ENCODE measurements at regions not wholly inside any gene's neighbourhood (a gene's known extent, or its start where the extent isn't known, plus 50 kb on each side); places are given as distances from the start of the nearest gene placed in this dataset.

DNA sequence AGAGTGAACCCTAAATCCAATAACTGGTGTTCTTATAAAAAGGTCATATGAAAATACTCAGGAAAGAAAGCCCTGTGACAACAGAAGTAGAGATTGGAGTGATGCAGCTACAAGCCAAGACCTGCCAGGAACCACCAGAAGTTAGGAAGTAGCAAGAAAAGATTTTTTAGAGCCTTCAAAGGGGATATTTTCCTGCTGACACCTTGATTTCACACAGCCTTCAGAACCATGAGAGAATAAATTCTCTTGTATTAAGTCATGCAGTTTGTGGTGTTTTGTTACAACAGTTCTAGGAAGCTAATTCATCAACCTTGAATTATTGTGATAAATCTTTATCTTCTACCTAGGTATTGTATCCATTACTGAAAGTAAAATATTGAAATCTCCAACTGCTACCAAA is 81.0 kb downstream of the HYCC1 start:
- no peak for TF ChIP-seq CTCF (IDR thresholded peaks at IDR 0.05; ENCODE audit: extremely low read depth in 1 of 2, insufficient read depth in 1 of 2, low read depth in 1 of 2, low read length in 2 of 2)
- no peak for TF ChIP-seq FOS (IDR thresholded peaks at IDR 0.05; ENCODE audit: borderline replicate concordance, insufficient read depth, low read length)
- no peak for TF ChIP-seq EZH2 (IDR thresholded peaks at IDR 0.05; ENCODE audit: borderline replicate concordance, low read depth, low read length, severe bottlenecking)
- no peak for TF ChIP-seq POLR2A (IDR thresholded peaks at IDR 0.05; ENCODE audit: low read depth, low read length)
- TF ChIP-seq POLR2AphosphoS5 (IDR thresholded peaks at IDR 0.05; ENCODE audit: insufficient read depth, low read depth, low read length) = no peak
